H1 (cell line): ENCODE measurements at regions not wholly inside any gene's neighbourhood (a gene's known extent, or its start where the extent isn't known, plus 50 kb on each side); places are given as distances from the start of the nearest gene placed in this dataset.

Source experiments
- ASH2L ChIP-seq: fragments of 200-600, 300-600 bp; sonication (generic); IDR thresholded peaks from one replicate; pipeline ENCODE4 v1.7.1; 2017; ENCODE audit warnings: low read length
- GABPA ChIP-seq: IDR thresholded peaks from 2 replicates; pipeline ENCODE4 v1.6.1; 2011; ENCODE audit warnings: mild to moderate bottlenecking, low read length, moderate library complexity, borderline replicate concordance; ENCODE audit not compliant: insufficient read depth
- PHF8 ChIP-seq: fragments of 200-600 bp; sonication (generic); conservative IDR thresholded peaks from 2 replicates; pipeline ENCODE4 v1.7.1; 2012; ENCODE audit warnings: low read depth, mild to moderate bottlenecking, inconsistent platforms, low read length, moderate library complexity
- RBBP5 ChIP-seq: IDR thresholded peaks from 2 replicates; pipeline ENCODE4 v1.7.1; 2012; ENCODE audit warnings: low read depth, mild to moderate bottlenecking, inconsistent platforms, low read length, moderate library complexity, borderline replicate concordance

DNA sequence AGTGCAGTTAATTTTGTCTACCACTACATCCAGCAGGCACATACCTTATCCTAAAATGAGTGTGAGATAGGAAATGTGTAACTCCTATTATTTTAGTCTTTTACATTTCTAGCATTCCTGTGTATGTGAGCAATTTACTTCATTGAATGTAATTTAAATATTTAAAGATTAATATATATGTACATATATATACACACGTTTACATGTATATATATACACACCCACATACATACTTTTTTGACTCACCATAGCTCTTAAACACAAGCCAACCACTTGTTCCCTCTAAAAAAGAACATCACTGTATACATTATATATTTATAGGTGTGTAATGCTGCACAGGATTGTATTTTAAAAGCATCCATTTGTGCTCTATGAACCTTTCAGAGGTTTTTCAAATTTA lies 425.6 kb upstream of the NECTIN3 start (continued):
- TF ChIP-seq GABPA (no peak), PHF8 (no peak), ASH2L (no peak), RBBP5 (no peak)
